K562 (cell line): ENCODE measurements at regions not wholly inside any gene's neighbourhood (a gene's known extent, or its start where the extent isn't known, plus 50 kb on each side); places are given as distances from the start of the nearest gene placed in this dataset.

ENCODE experiments used
- FOXM1 ChIP-seq, 2 experiments: fragments of 450-650 bp in 1 of 2; sonication (generic) in 1 of 2; formaldehyde crosslinking in 1 of 2; IDR thresholded peaks; 2 replicates each; pipeline versions ENCODE4 v1.6.1 to v1.9.0; 2017 to 2022; ENCODE audit warnings: low read depth in 2 of 2, mild to moderate bottlenecking in 2 of 2, missing genetic modification reagents in 1 of 2, moderate library complexity in 1 of 2
- PTBP1 ChIP-seq: fragments of 200-400 bp; formaldehyde crosslinking; IDR thresholded peaks from 2 replicates; pipeline ENCODE4 v1.6.1; 2017; ENCODE audit warnings: low read depth, low read length
- TAF1 ChIP-seq: IDR thresholded peaks from 2 replicates; pipeline ENCODE4 v1.6.1; 2011; ENCODE audit warnings: mild to moderate bottlenecking, low read length, moderate library complexity; ENCODE audit not compliant: insufficient read depth, control insufficient read depth, severe bottlenecking; ENCODE audit errors: extremely low read depth

GRCh38 chr5:8102714-8103113 lies 233.8 kb downstream of the MTRR start:
- no peak for TF ChIP-seq PTBP1
- TF ChIP-seq TAF1, result no peak
- no peak for TF ChIP-seq FOXM1 (IDR thresholded peaks at IDR 0.05; ENCODE audit: low read depth)
- TF ChIP-seq FOXM1 (CRISPR knock-in tag; IDR thresholded peaks at IDR 0.05; ENCODE audit: low read depth), result no peak
